Neural cell (in vitro differentiated cells): ENCODE measurements at regions not wholly inside any gene's neighbourhood (a gene's known extent, or its start where the extent isn't known, plus 50 kb on each side); places are given as distances from the start of the nearest gene placed in this dataset.

ENCODE experiments used
- TAF1 ChIP-seq: IDR thresholded peaks from 2 replicates; pipeline ENCODE4 v1.6.1; 2012; ENCODE audit warnings: low read depth
- TF ChIP-seq, protein P1 (sequence below): fragments of 450-650 bp; IDR thresholded peaks from 2 replicates; pipeline ENCODE4 v1.5.1; 2014; ENCODE audit warnings: antibody characterized with exemption, mild to moderate bottlenecking, moderate library complexity; ENCODE audit not compliant: poor library complexity, severe bottlenecking

DNA sequence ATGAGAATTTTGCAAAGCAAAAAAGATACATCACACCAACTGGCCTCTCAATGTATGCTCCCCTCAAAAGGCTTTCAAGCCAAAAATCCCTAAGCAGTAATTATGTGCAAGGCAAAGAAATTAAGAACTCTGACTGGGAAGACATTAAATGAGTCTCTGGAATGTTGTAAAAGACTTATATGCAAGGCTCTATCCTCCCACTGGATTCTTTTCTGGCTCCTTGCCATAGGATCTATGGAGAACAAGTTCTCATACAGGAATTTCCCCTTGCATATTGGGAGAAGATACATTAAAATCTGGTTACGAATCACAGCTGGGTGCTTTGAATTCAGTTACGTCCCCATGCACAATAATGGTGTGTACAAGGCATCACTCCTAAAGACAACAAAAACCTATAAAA, 73.4 kb upstream of the ATL2 start:
- TF ChIP-seq, protein P1, sequence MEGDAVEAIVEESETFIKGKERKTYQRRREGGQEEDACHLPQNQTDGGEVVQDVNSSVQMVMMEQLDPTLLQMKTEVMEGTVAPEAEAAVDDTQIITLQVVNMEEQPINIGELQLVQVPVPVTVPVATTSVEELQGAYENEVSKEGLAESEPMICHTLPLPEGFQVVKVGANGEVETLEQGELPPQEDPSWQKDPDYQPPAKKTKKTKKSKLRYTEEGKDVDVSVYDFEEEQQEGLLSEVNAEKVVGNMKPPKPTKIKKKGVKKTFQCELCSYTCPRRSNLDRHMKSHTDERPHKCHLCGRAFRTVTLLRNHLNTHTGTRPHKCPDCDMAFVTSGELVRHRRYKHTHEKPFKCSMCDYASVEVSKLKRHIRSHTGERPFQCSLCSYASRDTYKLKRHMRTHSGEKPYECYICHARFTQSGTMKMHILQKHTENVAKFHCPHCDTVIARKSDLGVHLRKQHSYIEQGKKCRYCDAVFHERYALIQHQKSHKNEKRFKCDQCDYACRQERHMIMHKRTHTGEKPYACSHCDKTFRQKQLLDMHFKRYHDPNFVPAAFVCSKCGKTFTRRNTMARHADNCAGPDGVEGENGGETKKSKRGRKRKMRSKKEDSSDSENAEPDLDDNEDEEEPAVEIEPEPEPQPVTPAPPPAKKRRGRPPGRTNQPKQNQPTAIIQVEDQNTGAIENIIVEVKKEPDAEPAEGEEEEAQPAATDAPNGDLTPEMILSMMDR: no peak
- TF ChIP-seq TAF1: no peak
